Tibial nerve (tissue), 4 donors: ENCODE measurements at regions not wholly inside any gene's neighbourhood (a gene's known extent, or its start where the extent isn't known, plus 50 kb on each side); places are given as distances from the start of the nearest gene placed in this dataset.

Experiments
- CTCF ChIP-seq, 5 experiments: fragments of 200-600 bp in 3 of 5; fragments of 450-650 bp in 2 of 5; sonication (generic) in 3 of 5; IDR thresholded peaks; one replicate each; pipeline ENCODE4 v1.5.1; 2016 to 2019; ENCODE audit warnings: antibody characterized with exemption in 5 of 5, mild to moderate bottlenecking in 3 of 5, moderate library complexity in 2 of 5
- EP300 ChIP-seq, 2 donors: sonication (generic); formaldehyde crosslinking; IDR thresholded peaks; one replicate each; pipeline ENCODE4 v1.6.1; 2017; ENCODE audit warnings: antibody characterized with exemption in 2 of 2, mild to moderate bottlenecking in 1 of 2
- POLR2A ChIP-seq, 2 donors: fragments of 450-650 bp; IDR thresholded peaks; one replicate each; pipeline ENCODE4 v1.6.1; 2017; ENCODE audit warnings: antibody characterized with exemption in 2 of 2, mild to moderate bottlenecking in 2 of 2, moderate library complexity in 2 of 2

- TF ChIP-seq POLR2A (IDR thresholded peaks at IDR 0.05) (no peak), CTCF (IDR thresholded peaks at IDR 0.05) (no peak), EP300 (IDR thresholded peaks at IDR 0.05) (no peak)
These were observed 167.3 kb downstream of the KDM5D start for GRCh38 chrY:19577250-19577649.
